Ramos (cell line): ENCODE measurements at regions not wholly inside any gene's neighbourhood (a gene's known extent, or its start where the extent isn't known, plus 50 kb on each side); places are given as distances from the start of the nearest gene placed in this dataset.
"Not testable (repeated sequence)": the region's sequence is repeated elsewhere in the genome, so short reads cannot be mapped to it uniquely, and the experiment has no call there.

ENCODE experiments used
- in situ Hi-C: fragments of 300-500 bp; cut with MboI; formaldehyde crosslinking; loops from one replicate; pipeline ENCODE4 v1.14.3; 2022; ENCODE audit warnings: low sequenced_read_pairs; ENCODE audit not compliant: unreplicated experiment

- in situ Hi-C loops, result no loop called here
Observed at GRCh38 chr11:112526699-112527416, 266.2 kb upstream of the PLET1 start.

GRCh38 chr11:112529071-112529470 lies 268.4 kb upstream of the PLET1 start:
- in situ Hi-C loops, result no loop called here

GRCh38 chr11:112532506-112532905 lies 271.8 kb upstream of the PLET1 start:
- in situ Hi-C loops, result no loop called here

- in situ Hi-C loops, result no loop called here
Observed at GRCh38 chr11:112533682-112534081, 273.0 kb upstream of the PLET1 start.

GRCh38 chr11:112534208-112534607 lies 273.5 kb upstream of the PLET1 start:
- in situ Hi-C loops, result no loop called here

GRCh38 chr11:112537026-112537425 lies 276.4 kb upstream of the PLET1 start:
- in situ Hi-C loops, result no loop called here

GRCh38 chr11:112537846-112538330 lies 277.2 kb upstream of the PLET1 start:
- in situ Hi-C loops, result no loop called here

GRCh38 chr11:112538534-112539280 lies 278.0 kb upstream of the PLET1 start:
- in situ Hi-C loops, result no loop called here

- in situ Hi-C loops, result not testable (repeated sequence)
Observed at GRCh38 chr11:112539281-112539555, 278.6 kb upstream of the PLET1 start.

- in situ Hi-C loops, result no loop called here
Observed at GRCh38 chr11:112539741-112540140, 279.1 kb upstream of the PLET1 start.

- in situ Hi-C loops, result no loop called here
Observed at GRCh38 chr11:112540261-112540660, 279.6 kb upstream of the PLET1 start.

- in situ Hi-C loops, result no loop called here
Observed at GRCh38 chr11:112541140-112542046, 280.7 kb upstream of the PLET1 start.

GRCh38 chr11:112542479-112542878 lies 281.8 kb upstream of the PLET1 start:
- in situ Hi-C loops, result no loop called here

- in situ Hi-C loops, result no loop called here
Observed at GRCh38 chr11:112543390-112543789, 282.7 kb upstream of the PLET1 start.

GRCh38 chr11:112548641-112549040 lies 288.0 kb upstream of the PLET1 start:
- in situ Hi-C loops, result no loop called here

- in situ Hi-C loops, result loop anchor here (25.0 kb wide), 1 partner anchor 341 kb away; no protein-coding TSS in a partner anchor
Observed at GRCh38 chr11:112553205-112553731, 292.6 kb upstream of the PLET1 start.

GRCh38 chr11:112554586-112554985 lies 293.9 kb upstream of the PLET1 start:
- in situ Hi-C loops, result loop anchor here (25.0 kb wide), 1 partner anchor 342 kb away; no protein-coding TSS in a partner anchor

GRCh38 chr11:112555491-112556364 lies 295.1 kb upstream of the PLET1 start:
- in situ Hi-C loops, result loop anchor here (25.0 kb wide), 1 partner anchor 343 kb away; no protein-coding TSS in a partner anchor

GRCh38 chr11:112558691-112559090 lies 298.0 kb upstream of the PLET1 start:
- in situ Hi-C loops, result loop anchor here (25.0 kb wide), 1 partner anchor 346 kb away; no protein-coding TSS in a partner anchor
